GM23338 (cell line): ENCODE measurements at regions not wholly inside any gene's neighbourhood (a gene's known extent, or its start where the extent isn't known, plus 50 kb on each side); places are given as distances from the start of the nearest gene placed in this dataset.

Experiments used
- ATAC-seq: fragments of 200-7000 bp; cut with Tn5 transposase; 3 replicates; pipeline ENCODE4 v1.9.1; 2020
- DNase-seq: peaks from one replicate; pipeline ENCODE4 v3.0.0-alpha.2; 2015; ENCODE audit warnings: low spot score
- H2AFZ ChIP-seq: fragments of 200-600 bp; sonication (generic); 2 replicates; pipeline ENCODE4 v1.8.0; 2016; ENCODE audit warnings: antibody characterized with exemption, mild to moderate bottlenecking, moderate library complexity
- H3F3A ChIP-seq: fragments of 200-600 bp; sonication (generic); replicated peaks from 2 replicates; pipeline ENCODE4 v1.8.0; 2017; ENCODE audit warnings: antibody characterized with exemption, mixed run types, low read depth
- H3K27ac ChIP-seq: fragments of 200-600 bp; sonication (generic); 2 replicates; pipeline ENCODE4 v1.6.1; 2016; ENCODE audit warnings: low read depth
- H3K27me3 ChIP-seq: fragments of 200-600 bp; sonication (generic); 2 replicates; pipeline ENCODE4 v1.8.0; 2016; ENCODE audit warnings: mild to moderate bottlenecking, mixed run types, moderate library complexity; ENCODE audit not compliant: insufficient read depth
- H3K36me3 ChIP-seq: fragments of 200-600 bp; sonication (generic); 2 replicates; pipeline ENCODE4 v1.8.0; 2016; ENCODE audit warnings: mild to moderate bottlenecking; ENCODE audit not compliant: insufficient read depth
- H3K4me1 ChIP-seq: fragments of 200-600 bp; sonication (generic); 2 replicates; pipeline ENCODE4 v1.8.0; 2016; ENCODE audit warnings: mild to moderate bottlenecking, moderate library complexity; ENCODE audit not compliant: insufficient read depth
- H3K4me2 ChIP-seq: fragments of 200-600 bp; sonication (generic); 2 replicates; pipeline ENCODE4 v1.7.1; 2017; ENCODE audit warnings: mixed run types
- H3K4me3 ChIP-seq: fragments of 200-600 bp; sonication (generic); 2 replicates; pipeline ENCODE4 v1.6.1; 2016; ENCODE audit warnings: mixed run types
- H3K79me2 ChIP-seq: fragments of 200-600 bp; sonication (generic); replicated peaks from 2 replicates; pipeline ENCODE4 v1.8.0; 2017; ENCODE audit warnings: mild to moderate bottlenecking; ENCODE audit not compliant: insufficient read depth
- H3K9me2 ChIP-seq: fragments of 200-600 bp; sonication (generic); 2 replicates; pipeline ENCODE4 v1.8.0; 2017; ENCODE audit not compliant: insufficient read depth
- H4K20me1 ChIP-seq: fragments of 200-600 bp; sonication (generic); replicated peaks from 2 replicates; pipeline ENCODE4 v1.8.0; 2017; ENCODE audit warnings: mild to moderate bottlenecking; ENCODE audit not compliant: insufficient read depth
- H3K27ac Mint-ChIP-seq: 2 replicates; pipeline ENCODE4 v1.8.0; 2020; ENCODE audit warnings: inconsistent platforms, mild to moderate bottlenecking, moderate library complexity, mixed read lengths
- H3K27me3 Mint-ChIP-seq: 3 replicates; pipeline ENCODE4 v1.8.0; 2022; ENCODE audit warnings: low read depth, mild to moderate bottlenecking, moderate library complexity, mixed read lengths, inconsistent platforms; ENCODE audit not compliant: insufficient read depth, poor library complexity
- H3K36me3 Mint-ChIP-seq: 3 replicates; pipeline ENCODE4 v1.8.0; 2021; ENCODE audit warnings: low read depth, mild to moderate bottlenecking, inconsistent platforms, moderate library complexity, mixed read lengths
- H3K4me1 Mint-ChIP-seq: 3 replicates; pipeline ENCODE4 v1.8.0; 2020; ENCODE audit warnings: mild to moderate bottlenecking, inconsistent platforms, mixed read lengths
- H3K4me3 Mint-ChIP-seq: 3 replicates; pipeline ENCODE4 v1.8.0; 2021; ENCODE audit warnings: moderate library complexity, mild to moderate bottlenecking, inconsistent platforms, mixed read lengths
- H3K9me3 Mint-ChIP-seq: 3 replicates; pipeline ENCODE4 v1.8.0; 2020; ENCODE audit warnings: moderate library complexity, mild to moderate bottlenecking, inconsistent platforms, mixed read lengths
- CTCF ChIP-seq, 2 experiments: fragments of 200-600 bp in 1 of 2; sonication (generic) in 1 of 2; conservative IDR thresholded peaks; 2 replicates each; pipeline versions ENCODE4 v1.5.1 to v1.6.1; 2016 to 2017; ENCODE audit warnings: antibody characterized with exemption in 2 of 2, low read depth in 2 of 2, mild to moderate bottlenecking in 2 of 2, moderate library complexity in 1 of 2
- ETS1 ChIP-seq: IDR thresholded peaks from 2 replicates; pipeline ENCODE4 v1.6.1; 2016; ENCODE audit warnings: antibody characterized with exemption
- EZH2 ChIP-seq: fragments of 200-600 bp; sonication (generic); IDR thresholded peaks from one replicate; pipeline ENCODE4 v1.8.0; 2017; ENCODE audit warnings: antibody characterized with exemption, mild to moderate bottlenecking, low read depth; ENCODE audit not compliant: unreplicated experiment
- EZH2phosphoT487 ChIP-seq: fragments of 200-600 bp; sonication (generic); IDR thresholded peaks from one replicate; pipeline ENCODE4 v1.8.1; 2018; ENCODE audit warnings: antibody characterized with exemption; ENCODE audit not compliant: unreplicated experiment
- JUNB ChIP-seq: IDR thresholded peaks from one replicate; pipeline ENCODE4 v1.6.1; 2016; ENCODE audit warnings: antibody characterized with exemption; ENCODE audit not compliant: unreplicated experiment
- NANOG ChIP-seq: IDR thresholded peaks from 2 replicates; pipeline ENCODE4 v1.6.1; 2016; ENCODE audit warnings: antibody characterized with exemption, borderline replicate concordance
- POLR2AphosphoS5 ChIP-seq: IDR thresholded peaks from 2 replicates; pipeline ENCODE4 v1.6.1; 2016; ENCODE audit warnings: antibody characterized with exemption, low read depth
- ZNF114 ChIP-seq: fragments of 250-450 bp; sonication (Bioruptor Pico); IDR thresholded peaks from 2 replicates; pipeline ENCODE4 v1.5.0; 2020; ENCODE audit warnings: mild to moderate bottlenecking, moderate library complexity
- ZNF462 ChIP-seq: fragments of 250-450 bp; sonication (Bioruptor Pico); IDR thresholded peaks from 2 replicates; pipeline ENCODE4 v1.5.0; 2020; ENCODE audit warnings: mild to moderate bottlenecking, moderate library complexity

GRCh38 chrX:55167124-55167803 is 52.9 kb upstream of the PAGE5 start (continued):
- TF ChIP-seq CTCF (conservative IDR thresholded peaks at IDR 0.05; ENCODE audit: low read depth in 2 of 2), result no peak
- TF ChIP-seq ETS1, result no peak

GRCh38 chrX:55167901-55168300 is 52.2 kb upstream of the PAGE5 start:
- Histone ChIP-seq H2AFZ (no peak overlapping the region), H4K20me1 (no peaks in the 10 kb centered on the region), H3K4me3 (no peak overlapping the region), H3K4me2 (no peak overlapping the region), H3K27ac (no peak overlapping the region), H3K27me3 (no peaks in the 10 kb centered on the region), H3K36me3 (no peaks in the 10 kb centered on the region), H3K9me2 (no peaks in the 10 kb centered on the region), H3F3A (no peaks in the 10 kb centered on the region), H3K4me1 (no peaks in the 10 kb centered on the region), H3K79me2 (no peaks in the 10 kb centered on the region)
- ATAC-seq (no peak), DNase-seq (no peak)
- H3K27me3 Mint-ChIP-seq, result peaks cover 2% of the 10 kb centered on the region
- H3K27ac Mint-ChIP-seq, result no peak overlapping the region
- no peaks in the 10 kb centered on the region for H3K36me3 Mint-ChIP-seq
- H3K4me1 Mint-ChIP-seq, result no peaks in the 10 kb centered on the region
- TF ChIP-seq POLR2AphosphoS5, result no peak
- peaks cover 19% of the 10 kb centered on the region for H3K9me3 Mint-ChIP-seq
- no peak overlapping the region for H3K4me3 Mint-ChIP-seq

GRCh38 chrX:55169782-55170181 is 50.4 kb upstream of the PAGE5 start:
- Mint-ChIP-seq H3K36me3 (no peaks in the 10 kb centered on the region), H3K9me3 (peaks cover 25% of the 10 kb centered on the region), H3K27me3 (peaks cover 2% of the 10 kb centered on the region), H3K4me3 (no peak overlapping the region), H3K4me1 (no peaks in the 10 kb centered on the region), H3K27ac (no peak overlapping the region)
- no peaks in the 10 kb centered on the region for H3K36me3 ChIP-seq
- H3K79me2 ChIP-seq, result no peaks in the 10 kb centered on the region
- H3K4me3 ChIP-seq, result no peak overlapping the region
- H4K20me1 ChIP-seq, result no peaks in the 10 kb centered on the region
- no peak overlapping the region for H3K4me2 ChIP-seq
- H3K4me1 ChIP-seq, result no peaks in the 10 kb centered on the region
- H3K27me3 ChIP-seq, result no peaks in the 10 kb centered on the region
- no peak overlapping the region for H2AFZ ChIP-seq
- ATAC-seq (no peak), DNase-seq (no peak)
- no peaks in the 10 kb centered on the region for H3K9me2 ChIP-seq
- no peaks in the 10 kb centered on the region for H3F3A ChIP-seq
- H3K27ac ChIP-seq, result no peak overlapping the region
- no peak for TF ChIP-seq ZNF462 (CRISPR knock-in tag)
- no peak for TF ChIP-seq CTCF (conservative IDR thresholded peaks at IDR 0.05; ENCODE audit: low read depth in 2 of 2)
- no peak for TF ChIP-seq NANOG
- TF ChIP-seq EZH2, result no peak
- no peak for TF ChIP-seq JUNB
- no peak for TF ChIP-seq ZNF114
- TF ChIP-seq EZH2phosphoT487, result no peak
